ENCODE measurements at regions not wholly inside any gene's neighbourhood (a gene's known extent, or its start where the extent isn't known, plus 50 kb on each side); places are given as distances from the start of the nearest gene placed in this dataset.

- Mint-ChIP-seq H3K9me3 (ENCODE audit: unreplicated experiment) (peaks cover 2% of the 10 kb centered on the region), H3K4me1 (ENCODE audit: low read depth, unreplicated experiment) (no peaks in the 10 kb centered on the region), H3K27me3 (ENCODE audit: unreplicated experiment) (no peaks in the 10 kb centered on the region), H3K36me3 (ENCODE audit: unreplicated experiment) (peaks cover 11% of the 10 kb centered on the region), H3K27ac (ENCODE audit: unreplicated experiment) (no peak overlapping the region), H3K4me3 (ENCODE audit: unreplicated experiment) (no peak overlapping the region)
- no peak for TF ChIP-seq CTCF (IDR thresholded peaks at IDR 0.05; ENCODE audit: partially characterized antibody, unreplicated experiment)
- no peak for DNase-seq
Measured at GRCh38 chr5:120955795-120956194, 491.7 kb downstream of the PRR16 start.

- Mint-ChIP-seq H3K9me3 (ENCODE audit: unreplicated experiment) (peaks cover 2% of the 10 kb centered on the region), H3K4me1 (ENCODE audit: low read depth, unreplicated experiment) (no peaks in the 10 kb centered on the region), H3K36me3 (ENCODE audit: unreplicated experiment) (no peaks in the 10 kb centered on the region), H3K27ac (ENCODE audit: unreplicated experiment) (no peak overlapping the region), H3K27me3 (ENCODE audit: unreplicated experiment) (no peaks in the 10 kb centered on the region), H3K4me3 (ENCODE audit: unreplicated experiment) (no peak overlapping the region)
- no peak for DNase-seq
- TF ChIP-seq CTCF (IDR thresholded peaks at IDR 0.05; ENCODE audit: partially characterized antibody, unreplicated experiment) = no peak
Measured at GRCh38 chr5:120958877-120959485, 494.9 kb downstream of the PRR16 start.

GRCh38 chr5:120960510-120960909 is 496.4 kb downstream of the PRR16 start:
- Mint-ChIP-seq H3K4me3 (ENCODE audit: unreplicated experiment) (no peak overlapping the region), H3K36me3 (ENCODE audit: unreplicated experiment) (no peaks in the 10 kb centered on the region), H3K9me3 (ENCODE audit: unreplicated experiment) (peaks cover 2% of the 10 kb centered on the region), H3K4me1 (ENCODE audit: low read depth, unreplicated experiment) (no peaks in the 10 kb centered on the region), H3K27me3 (ENCODE audit: unreplicated experiment) (no peaks in the 10 kb centered on the region), H3K27ac (ENCODE audit: unreplicated experiment) (no peak overlapping the region)
- TF ChIP-seq CTCF (IDR thresholded peaks at IDR 0.05; ENCODE audit: partially characterized antibody, unreplicated experiment) = no peak
- DNase-seq = no peak

GRCh38 chr5:120967366-120967765 is 503.3 kb downstream of the PRR16 start:
- no peaks in the 10 kb centered on the region for H3K9me3 Mint-ChIP-seq (ENCODE audit: unreplicated experiment)
- no peaks in the 10 kb centered on the region for H3K4me1 Mint-ChIP-seq (ENCODE audit: low read depth, unreplicated experiment)
- no peaks in the 10 kb centered on the region for H3K36me3 Mint-ChIP-seq (ENCODE audit: unreplicated experiment)
- H3K4me3 Mint-ChIP-seq (ENCODE audit: unreplicated experiment) = no peak overlapping the region
- no peak overlapping the region for H3K27ac Mint-ChIP-seq (ENCODE audit: unreplicated experiment)
- H3K27me3 Mint-ChIP-seq (ENCODE audit: unreplicated experiment) = no peaks in the 10 kb centered on the region
- no peak for DNase-seq
- no peak for TF ChIP-seq CTCF (IDR thresholded peaks at IDR 0.05; ENCODE audit: partially characterized antibody, unreplicated experiment)

GRCh38 chr5:120974690-120975089 is 510.6 kb downstream of the PRR16 start:
- TF ChIP-seq CTCF (IDR thresholded peaks at IDR 0.05; ENCODE audit: partially characterized antibody, unreplicated experiment) = no peak
- Mint-ChIP-seq H3K4me1 (ENCODE audit: low read depth, unreplicated experiment) (no peaks in the 10 kb centered on the region), H3K27me3 (ENCODE audit: unreplicated experiment) (no peaks in the 10 kb centered on the region), H3K9me3 (ENCODE audit: unreplicated experiment) (no peaks in the 10 kb centered on the region), H3K4me3 (ENCODE audit: unreplicated experiment) (no peak overlapping the region), H3K27ac (ENCODE audit: unreplicated experiment) (no peak overlapping the region), H3K36me3 (ENCODE audit: unreplicated experiment) (no peaks in the 10 kb centered on the region)
- DNase-seq = no peak

Data from glutamatergic neuron (in vitro differentiated cells).